IPS-NIHi7 (cell line): ENCODE measurements at regions not wholly inside any gene's neighbourhood (a gene's known extent, or its start where the extent isn't known, plus 50 kb on each side); places are given as distances from the start of the nearest gene placed in this dataset.
A peak's percentile ranks its signal among the peaks of the same experiment; 100 is the strongest.

Source experiments
- DNase-seq: peaks from one replicate; pipeline ENCODE4 v3.0.0; 2012; ENCODE audit warnings: mixed read lengths; ENCODE audit errors: extremely low spot score

- DNase-seq: peak; percentile 41
These were observed 222.8 kb downstream of the SOX11 start for GRCh38 chr2:5914811-5915611.

DNA sequence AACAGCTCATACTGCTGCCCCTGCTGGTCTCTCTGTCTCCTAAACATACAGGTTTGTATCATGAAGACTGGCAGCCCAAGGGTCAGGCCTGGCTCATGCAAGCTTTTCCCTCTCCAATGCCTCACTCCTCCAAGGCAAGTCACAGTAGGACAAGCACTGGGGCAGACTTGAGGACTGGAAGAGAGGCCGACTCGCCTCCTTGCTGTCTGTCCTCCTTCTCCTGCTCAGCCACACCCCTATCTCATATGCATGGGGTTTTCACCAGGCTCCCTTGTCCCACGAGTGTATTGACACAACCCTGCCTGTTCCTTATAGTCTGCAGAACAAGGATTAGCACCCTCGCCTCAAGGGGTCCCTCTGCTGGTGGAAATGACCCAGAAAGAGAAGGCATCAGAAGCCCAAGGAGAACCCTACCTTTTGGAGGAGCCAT is 223.7 kb downstream of the SOX11 start:
- DNase-seq: peak; percentile 49

- DNase-seq: no peak
These were observed 229.0 kb downstream of the SOX11 start for GRCh38 chr2:5921081-5921642.

DNA sequence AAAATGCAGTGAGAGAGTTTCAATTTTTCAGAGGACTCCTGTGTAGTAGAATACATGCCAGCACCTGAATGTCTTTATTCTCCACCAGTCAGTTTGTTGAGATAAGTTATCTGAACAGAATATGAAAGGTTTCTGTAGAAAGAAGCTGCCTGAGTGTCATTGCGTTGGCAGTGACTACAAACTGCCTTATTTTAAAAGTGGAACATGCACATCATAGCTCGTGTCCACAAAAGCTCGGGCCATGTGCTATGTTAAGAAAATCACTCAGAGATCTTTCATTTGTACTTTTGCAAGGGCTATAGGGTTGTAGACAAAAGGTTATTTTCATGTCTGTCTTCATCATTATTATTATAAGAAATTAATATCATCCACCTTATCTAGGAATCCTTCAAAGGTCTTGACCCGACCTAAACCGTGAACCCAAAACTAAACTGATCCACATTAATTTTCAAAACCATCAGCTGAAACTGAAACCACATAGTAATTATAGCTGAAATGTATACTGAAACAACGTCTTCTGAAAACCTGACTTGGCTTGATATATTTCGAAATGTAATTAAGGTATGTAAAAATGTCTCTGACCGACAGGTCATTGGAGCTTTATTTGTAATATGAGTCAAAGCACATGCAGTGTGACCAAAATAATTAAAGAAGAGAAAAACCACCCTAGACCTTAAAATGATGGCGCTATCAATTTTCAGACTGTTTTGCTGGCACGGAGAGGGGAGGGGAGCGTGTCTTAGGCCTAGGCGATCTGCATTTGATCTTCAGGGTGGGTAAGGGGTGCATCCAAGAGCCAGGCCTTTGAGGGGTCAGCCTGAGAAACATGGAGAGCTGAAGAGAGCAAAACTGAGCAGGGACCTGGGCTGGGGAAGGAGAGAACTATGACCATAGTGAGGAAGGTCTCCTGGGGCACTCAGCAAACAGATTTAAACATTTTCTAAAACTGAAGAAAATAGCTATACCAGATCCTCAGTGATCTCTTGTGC is 232.1 kb downstream of the SOX11 start:
- no peak for DNase-seq

DNA sequence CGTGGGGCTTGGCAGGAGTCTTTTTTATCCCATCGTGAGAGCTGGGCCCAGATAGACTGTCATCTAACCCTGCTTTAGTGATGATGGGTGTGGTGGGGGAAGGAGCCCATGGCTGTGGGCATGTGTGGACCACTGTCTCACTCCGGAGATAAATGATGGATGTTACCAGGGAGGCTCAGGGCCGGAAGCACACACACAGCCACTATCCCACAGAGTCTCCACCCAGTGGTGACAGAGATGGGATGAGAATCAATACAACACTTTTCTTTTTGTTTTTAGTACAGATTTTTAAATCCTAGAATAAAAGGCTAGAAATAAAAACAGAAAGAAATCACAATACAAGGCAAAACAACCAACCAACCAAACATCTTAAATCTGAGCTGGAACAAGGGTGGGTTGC is 233.4 kb downstream of the SOX11 start:
- no peak for DNase-seq

GRCh38 chr2:5926871-5927512 is 234.8 kb downstream of the SOX11 start:
- no peak for DNase-seq

GRCh38 chr2:5932556-5933469 is 240.6 kb downstream of the SOX11 start:
- no peak for DNase-seq

DNA sequence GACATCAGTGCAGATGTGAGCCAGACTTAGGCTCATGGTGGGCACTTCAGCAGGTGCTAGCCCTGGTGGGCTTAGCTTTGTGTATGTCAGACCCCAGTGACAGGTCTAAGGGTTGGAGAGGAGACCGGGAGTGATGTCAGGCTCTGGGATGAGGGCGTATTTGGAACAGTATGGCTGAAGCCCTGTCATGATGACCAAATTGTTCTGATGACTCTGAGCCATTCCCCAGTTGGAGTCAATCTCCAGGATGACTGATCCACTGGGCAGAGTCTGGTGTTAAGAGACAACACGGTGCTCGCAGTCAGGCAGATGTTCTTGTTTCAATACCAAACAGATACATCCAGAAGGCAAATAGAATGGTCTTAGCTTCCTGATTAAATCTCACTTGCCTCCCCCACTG is 241.5 kb downstream of the SOX11 start:
- no peak for DNase-seq

- no peak for DNase-seq
These were observed 245.1 kb downstream of the SOX11 start for GRCh38 chr2:5937321-5937720.

- no peak for DNase-seq
These were observed 245.8 kb downstream of the SOX11 start for GRCh38 chr2:5937851-5938565.

GRCh38 chr2:5938566-5938896 is 246.3 kb downstream of the SOX11 start:
- DNase-seq: peak; percentile 26

GRCh38 chr2:5939553-5939952 is 247.4 kb downstream of the SOX11 start:
- no peak for DNase-seq

- DNase-seq: no peak
These were observed 248.7 kb downstream of the SOX11 start for GRCh38 chr2:5940596-5941535.

- DNase-seq: no peak
These were observed 250.0 kb downstream of the SOX11 start for GRCh38 chr2:5942204-5942603.

- no peak for DNase-seq
These were observed 253.6 kb downstream of the SOX11 start for GRCh38 chr2:5945742-5946141.

- no peak for DNase-seq
These were observed 254.3 kb downstream of the SOX11 start for GRCh38 chr2:5946225-5947115.

GRCh38 chr2:5950736-5951135 is 258.6 kb downstream of the SOX11 start:
- no peak for DNase-seq

GRCh38 chr2:5951471-5951870 is 259.3 kb downstream of the SOX11 start:
- DNase-seq: no peak
